GM13976 (cell line): ENCODE measurements at regions not wholly inside any gene's neighbourhood (a gene's known extent, or its start where the extent isn't known, plus 50 kb on each side); places are given as distances from the start of the nearest gene placed in this dataset.

ENCODE experiments used
- DNase-seq: peaks from one replicate; pipeline ENCODE4 v3.0.0; 2012; ENCODE audit warnings: low spot score
- in situ Hi-C: fragments of 300-500 bp; cut with MboI; formaldehyde crosslinking; loops from one replicate; pipeline ENCODE4 v1.12.0; 2022; ENCODE audit warnings: low sequenced_read_pairs, mixed read lengths, inconsistent platforms; ENCODE audit not compliant: unreplicated experiment
- TF ChIP-seq, protein P1 (sequence below): IDR thresholded peaks from 2 replicates; pipeline ENCODE4 v1.5.1; 2012; ENCODE audit warnings: borderline replicate concordance, mild to moderate bottlenecking; ENCODE audit not compliant: insufficient read depth; ENCODE audit errors: extremely low read depth, missing control alignments, control extremely low read depth

DNA sequence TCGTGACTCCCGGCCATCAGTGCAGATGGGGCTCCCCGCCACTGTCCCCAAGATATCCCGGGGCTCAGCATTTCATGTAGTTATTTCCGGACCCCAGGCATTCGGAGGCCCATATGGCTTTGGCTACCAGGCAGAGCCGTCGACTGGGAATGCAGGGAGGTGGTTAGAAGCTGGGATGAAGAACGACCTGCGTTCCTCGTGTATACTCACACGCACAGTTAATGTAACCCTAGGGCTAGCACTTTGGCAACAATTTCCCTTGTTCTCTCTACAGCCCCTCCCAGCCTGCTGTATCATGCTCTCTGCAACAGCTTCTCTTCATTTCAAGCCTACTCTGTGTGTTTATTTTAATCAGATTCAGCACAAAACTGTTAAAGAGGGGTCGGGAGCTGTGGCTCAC, 240.4 kb downstream of the MYLK4 start:
- in situ Hi-C loops = no loop called here
- TF ChIP-seq, protein P1, sequence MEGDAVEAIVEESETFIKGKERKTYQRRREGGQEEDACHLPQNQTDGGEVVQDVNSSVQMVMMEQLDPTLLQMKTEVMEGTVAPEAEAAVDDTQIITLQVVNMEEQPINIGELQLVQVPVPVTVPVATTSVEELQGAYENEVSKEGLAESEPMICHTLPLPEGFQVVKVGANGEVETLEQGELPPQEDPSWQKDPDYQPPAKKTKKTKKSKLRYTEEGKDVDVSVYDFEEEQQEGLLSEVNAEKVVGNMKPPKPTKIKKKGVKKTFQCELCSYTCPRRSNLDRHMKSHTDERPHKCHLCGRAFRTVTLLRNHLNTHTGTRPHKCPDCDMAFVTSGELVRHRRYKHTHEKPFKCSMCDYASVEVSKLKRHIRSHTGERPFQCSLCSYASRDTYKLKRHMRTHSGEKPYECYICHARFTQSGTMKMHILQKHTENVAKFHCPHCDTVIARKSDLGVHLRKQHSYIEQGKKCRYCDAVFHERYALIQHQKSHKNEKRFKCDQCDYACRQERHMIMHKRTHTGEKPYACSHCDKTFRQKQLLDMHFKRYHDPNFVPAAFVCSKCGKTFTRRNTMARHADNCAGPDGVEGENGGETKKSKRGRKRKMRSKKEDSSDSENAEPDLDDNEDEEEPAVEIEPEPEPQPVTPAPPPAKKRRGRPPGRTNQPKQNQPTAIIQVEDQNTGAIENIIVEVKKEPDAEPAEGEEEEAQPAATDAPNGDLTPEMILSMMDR = no peak
- no peak for DNase-seq

DNA sequence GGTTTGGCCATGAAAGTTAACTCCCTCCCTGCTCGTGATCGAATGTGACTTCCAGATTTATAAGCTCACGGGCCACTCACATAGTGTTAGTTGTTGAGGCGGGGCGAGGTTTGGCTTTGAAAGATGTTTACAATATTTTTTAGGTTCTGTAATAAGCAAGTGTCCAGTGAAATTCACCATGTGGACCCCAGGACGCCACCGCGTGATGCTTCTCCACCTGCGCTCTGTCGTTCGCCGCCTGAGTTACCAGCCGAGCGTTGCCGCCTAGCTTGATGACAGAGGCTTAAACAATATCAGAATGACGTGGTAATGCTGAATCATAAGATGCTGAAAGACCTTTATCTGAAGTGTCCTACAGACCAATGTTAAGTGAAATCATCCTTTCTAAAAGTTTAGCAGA, 241.0 kb downstream of the MYLK4 start:
- in situ Hi-C loops = no loop called here
- TF ChIP-seq, protein P1 = no peak

GRCh38 chr6:2508071-2508470, 242.7 kb downstream of the MYLK4 start:
- in situ Hi-C loops = no loop called here
- TF ChIP-seq, protein P1 = no peak
- no peak for DNase-seq

More for the DNA sequence above, 241.0 kb downstream of the MYLK4 start:
- no peak for DNase-seq

DNA sequence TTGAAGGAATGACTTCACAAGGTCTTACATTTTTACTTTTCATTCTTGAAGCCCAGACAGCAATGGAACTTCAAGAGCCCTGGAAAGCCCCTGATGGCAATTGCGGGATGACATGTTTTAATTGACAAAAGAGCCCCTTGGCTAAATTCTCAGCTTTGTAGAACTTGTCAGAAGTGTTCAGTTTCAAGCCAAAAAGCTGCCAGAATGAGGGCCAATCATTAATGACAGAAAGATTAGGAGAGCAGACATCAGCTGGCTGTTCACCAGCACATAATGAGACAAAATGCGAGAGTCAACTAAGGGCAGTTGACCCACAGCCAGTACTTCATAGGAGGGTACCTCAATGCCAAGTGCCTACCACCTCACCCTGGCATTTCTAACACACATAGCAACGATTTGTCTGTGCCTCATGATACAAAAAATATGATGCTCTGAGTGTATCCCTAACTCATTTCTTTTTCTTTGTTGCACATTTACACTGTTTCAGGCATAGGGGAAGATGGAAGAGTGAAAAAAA, 243.1 kb downstream of the MYLK4 start:
- in situ Hi-C loops = no loop called here

DNA sequence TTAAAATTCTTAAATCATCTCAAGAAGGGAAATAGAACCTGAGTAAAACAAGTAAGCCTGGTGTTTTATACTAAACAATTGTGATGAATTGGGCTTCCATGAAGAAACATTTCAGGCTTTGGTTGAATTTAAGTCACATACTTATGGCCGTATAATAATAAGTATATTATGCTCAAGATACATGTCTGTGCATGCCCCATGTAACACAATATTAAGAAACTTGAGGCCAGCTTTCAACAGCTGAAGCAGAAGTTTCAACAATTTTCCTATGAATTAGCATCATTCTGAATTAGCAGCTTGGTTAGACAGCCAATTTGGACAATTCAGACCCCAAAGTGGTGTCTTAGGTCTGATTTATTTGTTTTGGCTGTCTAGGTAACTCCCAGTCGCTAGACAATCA, 243.7 kb downstream of the MYLK4 start:
- TF ChIP-seq, protein P1 = no peak
- DNase-seq = no peak
- in situ Hi-C loops = no loop called here

More for the DNA sequence above, 243.1 kb downstream of the MYLK4 start:
- TF ChIP-seq, protein P1 = no peak
- DNase-seq = no peak

DNA sequence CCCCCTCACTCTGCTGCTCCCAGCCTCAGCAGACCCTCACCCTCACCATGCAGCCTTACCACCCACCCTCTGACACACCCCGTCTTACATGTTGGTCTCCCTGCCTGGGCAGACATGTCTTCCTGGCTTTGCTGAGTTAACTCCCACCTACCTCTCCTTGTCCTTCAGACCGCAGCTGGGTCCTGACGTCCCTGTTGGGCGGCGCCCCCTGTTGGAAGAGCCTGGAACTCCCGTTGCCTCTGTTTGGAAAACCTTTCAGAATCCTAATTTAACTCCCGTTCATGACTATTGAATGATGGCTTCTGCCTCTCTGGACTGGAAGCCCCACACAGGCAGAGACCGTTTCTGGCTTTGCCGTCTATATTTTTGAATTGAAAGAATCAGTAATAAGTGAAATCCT, 245.1 kb downstream of the MYLK4 start:
- DNase-seq = no peak
- in situ Hi-C loops = no loop called here
- TF ChIP-seq, protein P1 = no peak
